ENCODE measurements at regions not wholly inside any gene's neighbourhood (a gene's known extent, or its start where the extent isn't known, plus 50 kb on each side); places are given as distances from the start of the nearest gene placed in this dataset.
"Not testable (repeated sequence)": the region's sequence is repeated elsewhere in the genome, so short reads cannot be mapped to it uniquely, and the experiment has no call there.

DNA sequence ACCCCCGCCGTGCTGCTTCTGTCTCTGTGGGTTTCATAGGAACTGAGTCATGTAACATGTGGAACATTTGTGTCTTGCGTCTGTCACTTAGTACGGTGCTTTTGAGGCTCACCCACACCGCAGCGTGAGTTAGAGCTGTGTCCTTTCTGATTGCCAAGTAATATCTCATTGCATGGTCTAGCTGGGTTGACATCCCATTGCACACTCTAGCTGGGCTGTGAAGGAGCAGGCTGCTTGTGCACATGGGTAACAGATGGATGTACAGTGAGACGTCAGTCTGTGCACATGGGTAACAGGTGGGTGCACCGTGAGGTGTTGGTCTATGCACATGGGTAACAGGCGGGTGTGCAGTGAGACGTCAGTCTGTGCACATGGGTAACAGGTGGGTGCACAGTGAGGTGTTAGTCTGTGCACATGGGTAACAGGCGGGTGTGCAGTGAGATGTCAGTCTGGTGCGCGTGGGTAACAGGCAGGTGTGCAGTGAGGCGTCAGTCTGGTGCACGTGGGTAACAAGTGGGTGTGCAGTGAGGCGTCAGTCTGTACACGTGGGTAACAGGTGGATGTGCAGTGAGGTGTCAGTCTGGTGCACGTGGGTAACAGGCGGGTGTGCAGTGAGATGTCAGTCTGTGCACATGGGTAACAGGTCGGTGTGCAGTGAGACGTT is 58.5 kb upstream of the METTL9 start:
- peak; percentile 69 for DNase-seq (ENCODE audit: low spot score)
- H3K27ac ChIP-seq, H3K4me3 ChIP-seq: not testable (repeated sequence)

DNA sequence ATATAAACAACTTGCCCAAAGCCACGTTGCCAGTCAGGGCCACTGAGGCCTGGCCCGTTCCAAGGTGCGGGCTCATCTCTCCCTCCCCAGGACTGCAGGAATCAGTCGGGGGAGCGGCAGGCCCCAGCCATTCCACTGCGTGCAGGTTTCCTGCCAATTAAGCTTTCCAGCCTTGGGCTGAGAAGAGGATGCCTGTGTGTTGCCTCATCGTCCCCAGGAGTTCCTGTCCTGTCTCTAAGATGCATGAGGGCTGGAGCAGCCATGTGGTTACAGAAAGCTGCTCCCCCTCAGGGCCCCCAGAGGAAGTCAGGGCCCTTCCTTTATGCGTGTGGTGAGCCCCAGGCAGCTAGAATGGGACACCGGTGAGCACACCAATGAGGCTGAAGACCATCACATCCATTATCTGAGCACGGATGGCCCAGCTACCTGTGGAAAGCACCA is 57.7 kb upstream of the METTL9 start:
- DNase-seq (ENCODE audit: low spot score); H3K4me3 ChIP-seq; H3K27ac ChIP-seq: not testable (repeated sequence)

GRCh38 chr16:21542075-21542474 is 57.3 kb upstream of the METTL9 start:
- not testable (repeated sequence) for DNase-seq (ENCODE audit: low spot score); H3K27ac ChIP-seq; H3K4me3 ChIP-seq

DNA sequence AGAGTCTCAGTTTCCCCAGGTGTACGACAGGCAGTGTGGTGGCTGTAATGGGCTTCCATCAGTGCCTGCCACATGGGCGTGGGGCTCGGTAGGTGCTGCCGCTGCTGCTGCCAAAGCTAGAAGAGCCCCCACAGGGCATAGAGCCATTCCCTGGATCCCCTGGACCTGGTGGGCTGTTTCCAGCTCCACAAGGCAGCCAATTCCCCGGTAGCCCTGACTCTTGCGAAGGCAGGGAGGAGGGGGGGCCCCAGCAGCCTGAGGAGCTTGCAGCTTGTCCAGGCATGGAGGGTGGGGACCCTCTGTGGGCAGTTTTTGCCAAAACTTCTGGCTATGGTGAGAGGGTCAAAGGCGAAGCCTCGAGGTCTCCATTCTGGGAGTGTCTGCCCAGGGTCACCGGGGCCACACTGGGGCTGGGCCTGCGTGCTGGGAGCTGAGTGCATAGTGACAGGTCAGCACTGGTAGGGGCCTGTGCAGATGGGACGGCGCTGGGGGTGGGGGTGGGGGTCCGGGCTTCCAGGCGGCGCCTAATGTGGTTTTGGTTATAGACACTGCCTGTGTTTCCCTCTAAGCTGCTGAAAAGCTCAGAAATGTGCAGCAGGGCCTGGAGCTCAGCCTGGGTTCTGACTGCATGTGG is 56.8 kb upstream of the METTL9 start:
- DNase-seq (ENCODE audit: low spot score), result not testable (repeated sequence)

DNA sequence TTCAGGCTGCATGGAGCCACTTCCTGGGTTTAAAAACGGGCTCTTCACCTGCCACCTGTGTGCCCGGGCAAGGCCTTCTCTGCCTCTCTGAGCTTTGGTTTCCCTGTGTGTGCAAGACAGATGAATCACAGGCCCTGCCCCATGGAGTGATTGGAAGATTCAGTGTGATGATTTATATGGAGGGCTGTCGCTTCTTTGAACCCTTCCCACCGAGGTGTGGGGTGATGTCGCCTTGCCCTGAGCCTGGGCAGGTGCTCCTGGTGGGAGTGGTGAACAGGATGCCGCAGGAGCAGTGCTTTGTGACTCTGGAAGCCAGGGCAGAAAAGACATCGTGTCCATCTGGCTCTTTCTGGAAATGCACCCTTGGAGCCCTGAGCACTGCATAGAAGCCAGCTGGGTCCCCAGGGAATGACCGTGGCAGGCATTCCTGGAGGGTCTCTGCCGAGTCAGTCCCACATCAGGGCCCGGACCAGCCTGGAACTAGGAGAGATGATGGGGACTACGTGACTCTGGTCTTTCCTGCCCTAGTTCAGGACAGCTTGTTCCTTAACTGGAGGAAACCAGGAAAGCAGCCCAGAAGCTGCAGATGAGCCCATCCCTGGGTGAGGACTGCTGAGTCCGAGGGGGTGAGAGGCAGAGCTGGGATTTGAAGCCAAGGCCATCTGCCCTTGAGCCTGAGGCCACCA is 56.1 kb upstream of the METTL9 start:
- peak; percentile 71 for DNase-seq (ENCODE audit: low spot score)
- not testable (repeated sequence) for H3K4me3 ChIP-seq
- peak overlapping the region in 1 of 2 donors; percentile 84 for H3K27ac ChIP-seq

More for the DNA sequence above, 56.8 kb upstream of the METTL9 start:
- H3K27ac ChIP-seq, result peak overlapping the region in 1 of 2 donors; percentile 84
- H3K4me3 ChIP-seq, result not testable (repeated sequence)

DNA sequence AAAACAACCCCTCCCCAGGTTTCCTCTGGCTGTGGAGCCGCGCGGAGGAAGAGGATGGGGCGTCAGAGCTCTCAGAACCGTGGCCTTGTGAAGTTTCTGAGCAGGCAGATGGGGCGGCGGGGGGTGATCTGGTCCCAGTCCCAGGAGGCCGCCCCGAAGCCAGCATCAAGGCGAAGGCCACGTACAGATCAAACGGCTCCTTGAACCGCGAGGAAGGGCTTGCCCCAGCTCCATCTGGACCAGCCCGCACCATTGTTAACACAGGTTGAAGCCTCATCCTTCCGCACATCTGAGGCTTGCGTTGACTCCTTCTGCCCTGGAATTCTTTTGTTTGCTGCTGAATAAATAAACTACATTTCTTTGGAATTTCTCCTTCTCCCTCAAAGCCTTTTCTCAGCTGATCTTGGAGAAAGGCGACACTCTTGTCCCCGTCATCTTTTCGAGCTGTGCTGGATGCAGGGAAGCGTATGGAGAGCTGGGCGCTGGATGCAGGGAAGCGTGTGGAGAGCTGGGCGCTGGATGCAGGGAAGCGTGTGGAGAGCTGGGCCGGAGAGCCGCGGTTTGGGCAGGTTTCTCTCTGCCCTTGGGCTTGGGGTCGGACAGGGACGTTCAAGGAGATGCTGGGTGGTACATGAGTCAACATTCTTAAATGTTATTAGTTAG is 53.6 kb upstream of the METTL9 start:
- H3K4me3 ChIP-seq; DNase-seq (ENCODE audit: low spot score); H3K27ac ChIP-seq: not testable (repeated sequence)

GRCh38 chr16:21549396-21549795 is 50.0 kb upstream of the METTL9 start:
- not testable (repeated sequence) for DNase-seq (ENCODE audit: low spot score); H3K4me3 ChIP-seq; H3K27ac ChIP-seq
